HCT116 (cell line): ENCODE measurements at regions not wholly inside any gene's neighbourhood (a gene's known extent, or its start where the extent isn't known, plus 50 kb on each side); places are given as distances from the start of the nearest gene placed in this dataset.

Experiments used
- ATAC-seq: fragments of 200-7000 bp; cut with Tn5 transposase; 2 replicates; pipeline ENCODE4 v1.9.1; 2020; ENCODE audit warnings: mild to moderate bottlenecking, moderate library complexity
- BruUV-seq: library from RNA; stranded (reverse); fragments of 400-500 nt; replicated peaks from 2 replicates; lab custom pipeline; 2021; lab: Mats Ljungman, UMichigan
- CTCF ChIA-PET: fragments of 300-600 bp; sonication (Branson Sonifier 250); formaldehyde crosslinking; loops from one replicate; lab custom pipeline; 2021; ENCODE audit warnings: antibody characterized with exemption; lab: Charles Lee
- POLR2A ChIA-PET: fragments of 300-600, 350-600 bp; sonication (Branson Sonifier 250); formaldehyde crosslinking; loops from one replicate; lab custom pipeline; 2021; ENCODE audit warnings: antibody characterized with exemption; lab: Charles Lee
- RAD21 ChIA-PET, 2 experiments: fragments of 300-600 bp; sonication (Branson Sonifier 250); formaldehyde crosslinking; loops; one replicate each; lab custom pipeline; 2023; ENCODE audit warnings: low total read pairs in 2 of 2; ENCODE audit not compliant: uncharacterized antibody in 2 of 2, unreplicated experiment in 2 of 2, low non-redundant PET in 1 of 2; lab: Charles Lee
- DNase-seq: peaks from one replicate; pipeline ENCODE4 v3.0.0-alpha.2; 2010; ENCODE audit warnings: low read depth, low spot score
- H2AFZ ChIP-seq: fragments of 200-600 bp; shearing (Covaris generic), sonication (generic); 2 replicates; pipeline ENCODE4 v1.6.1; 2017; ENCODE audit warnings: low read depth, mixed run types, mixed read lengths, antibody characterized with exemption, low read length; ENCODE audit not compliant: poor library complexity, severe bottlenecking
- H3K27ac ChIP-seq: 2 replicates; pipeline ENCODE4 v1.5.1; 2012; ENCODE audit warnings: low read depth, low read length
- H3K27me3 ChIP-seq: fragments of 200-600 bp; sonication (generic); 2 replicates; pipeline ENCODE4 v1.6.1; 2016; ENCODE audit warnings: mixed run types, low read length, mixed read lengths; ENCODE audit not compliant: insufficient read depth
- H3K36me3 ChIP-seq, 2 experiments: fragments of 200-500 bp in 1 of 2; fragments of 200-600 bp in 1 of 2; sonication (Bioruptor generic) in 1 of 2; sonication (generic) in 1 of 2; 2 replicates each; pipeline versions ENCODE4 v1.5.1 to v1.6.1; 2014 to 2016; ENCODE audit warnings: low read length in 2 of 2, inconsistent platforms in 1 of 2, mixed read lengths in 1 of 2, mixed run types in 1 of 2; ENCODE audit not compliant: insufficient read depth in 2 of 2, control insufficient read depth in 1 of 2
- H3K4me1 ChIP-seq, 2 experiments: fragments of 200-600 bp in 1 of 2; sonication (generic) in 1 of 2; 2 replicates each; pipeline versions ENCODE4 v1.5.1 to v1.6.1; 2012 to 2017; ENCODE audit warnings: low read length in 2 of 2, inconsistent platforms in 1 of 2, mild to moderate bottlenecking in 1 of 2, mixed read lengths in 1 of 2, mixed run types in 1 of 2, moderate library complexity in 1 of 2; ENCODE audit not compliant: insufficient read depth in 2 of 2, control insufficient read depth in 1 of 2
- H3K4me2 ChIP-seq: fragments of 200-600 bp; sonication (generic); 2 replicates; pipeline ENCODE4 v1.6.1; 2017; ENCODE audit warnings: mixed run types, low read length, mixed read lengths
- H3K4me3 ChIP-seq, 2 experiments: fragments of 200-600 bp in 1 of 2; sonication (generic) in 1 of 2; replicated peaks in 1 of 2; 2 replicates each; pipeline ENCODE4 v1.5.1; 2011 to 2016; ENCODE audit warnings: low read length in 2 of 2, control low read depth in 1 of 2, low read depth in 1 of 2, mild to moderate bottlenecking in 1 of 2, mixed read lengths in 1 of 2, mixed run types in 1 of 2
- H3K79me2 ChIP-seq: fragments of 200-600 bp; sonication (generic); 2 replicates; pipeline ENCODE4 v1.6.1; 2017; ENCODE audit warnings: mild to moderate bottlenecking, mixed run types, low read length, moderate library complexity, mixed read lengths; ENCODE audit not compliant: insufficient read depth
- H3K9ac ChIP-seq: fragments of 200-600 bp; sonication (generic); 2 replicates; pipeline ENCODE4 v1.6.1; 2016; ENCODE audit warnings: low read length, mixed read lengths
- H3K9me2 ChIP-seq: fragments of 200-600 bp; sonication (generic), shearing (Covaris generic); 2 replicates; pipeline ENCODE4 v1.6.1; 2017; ENCODE audit warnings: mixed run types, mild to moderate bottlenecking, moderate library complexity; ENCODE audit not compliant: insufficient read depth
- H3K9me3 ChIP-seq, 2 experiments: fragments of 200-500 bp in 1 of 2; fragments of 200-600 bp in 1 of 2; sonication (Bioruptor generic) in 1 of 2; sonication (generic) in 1 of 2; 2 replicates each; pipeline ENCODE4 v1.6.1; 2014 to 2017; ENCODE audit warnings: low read length in 2 of 2, mixed read lengths in 2 of 2, inconsistent platforms in 1 of 2, low read depth in 1 of 2, mild to moderate bottlenecking in 1 of 2, mixed run types in 1 of 2, moderate library complexity in 1 of 2; ENCODE audit not compliant: control insufficient read depth in 1 of 2, insufficient read depth in 1 of 2
- H4K20me1 ChIP-seq: fragments of 200-600 bp; sonication (generic), shearing (Covaris generic); 2 replicates; pipeline ENCODE4 v1.6.1; 2017; ENCODE audit warnings: mixed run types, mild to moderate bottlenecking, moderate library complexity; ENCODE audit not compliant: insufficient read depth
- CBX3 ChIP-seq: IDR thresholded peaks from 2 replicates; pipeline ENCODE4 v1.6.1; 2012; ENCODE audit warnings: low read depth
- CEBPB ChIP-seq: IDR thresholded peaks from 2 replicates; pipeline ENCODE4 v1.6.1; 2012; ENCODE audit warnings: low read depth
- CTCF ChIP-seq, 3 experiments: fragments of 200-600 bp in 1 of 3; sonication (generic) in 1 of 3; IDR thresholded peaks in 2 of 3; conservative IDR thresholded peaks in 1 of 3; 2 replicates each; pipeline ENCODE4 v1.5.1; 2012 to 2017; ENCODE audit warnings: low read depth in 2 of 3, low read length in 2 of 3, antibody characterized with exemption in 1 of 3, borderline replicate concordance in 1 of 3, control low read depth in 1 of 3, mild to moderate bottlenecking in 1 of 3, mixed read lengths in 1 of 3, mixed run types in 1 of 3, moderate library complexity in 1 of 3; ENCODE audit not compliant: insufficient read depth in 1 of 3
- EGR1 ChIP-seq: IDR thresholded peaks from 2 replicates; pipeline ENCODE4 v1.6.1; 2012; ENCODE audit warnings: low read depth
- ELF1 ChIP-seq: IDR thresholded peaks from 2 replicates; pipeline ENCODE4 v1.6.1; 2012; ENCODE audit warnings: low read depth, borderline replicate concordance
- EZH2 ChIP-seq: fragments of 200-600 bp; sonication (generic); IDR thresholded peaks from 2 replicates; pipeline ENCODE4 v1.6.1; 2017; ENCODE audit warnings: antibody characterized with exemption, mixed run types
- EZH2phosphoT487 ChIP-seq: fragments of 200-600 bp; IDR thresholded peaks from 2 replicates; pipeline ENCODE4 v1.6.1; 2018; ENCODE audit warnings: antibody characterized with exemption, borderline replicate concordance
- FOSL1 ChIP-seq: IDR thresholded peaks from 2 replicates; pipeline ENCODE4 v1.6.1; 2012; ENCODE audit warnings: low read depth
- JUND ChIP-seq: IDR thresholded peaks from 2 replicates; pipeline ENCODE4 v1.6.1; 2012
- MAX ChIP-seq: IDR thresholded peaks from 2 replicates; pipeline ENCODE4 v1.6.1; 2012
- POLR2A ChIP-seq: IDR thresholded peaks from 2 replicates; pipeline ENCODE4 v1.7.0; 2011; ENCODE audit warnings: borderline replicate concordance; ENCODE audit not compliant: insufficient read depth, insufficient read length; ENCODE audit errors: extremely low read depth
- RAD21 ChIP-seq: IDR thresholded peaks from 2 replicates; pipeline ENCODE4 v1.6.1; 2012; ENCODE audit warnings: low read depth, mild to moderate bottlenecking
- REST ChIP-seq: IDR thresholded peaks from 2 replicates; pipeline ENCODE4 v1.6.1; 2012; ENCODE audit warnings: low read depth
- SIN3A ChIP-seq: IDR thresholded peaks from 2 replicates; pipeline ENCODE4 v1.6.1; 2012; ENCODE audit warnings: low read depth
- SP1 ChIP-seq: IDR thresholded peaks from 2 replicates; pipeline ENCODE4 v1.6.1; 2012; ENCODE audit warnings: low read depth
- YY1 ChIP-seq: IDR thresholded peaks from 2 replicates; pipeline ENCODE4 v1.6.1; 2011; ENCODE audit warnings: low read length, low read depth, moderate library complexity, mild to moderate bottlenecking; ENCODE audit not compliant: insufficient replicate concordance; ENCODE audit errors: extremely low read depth
- ZBTB33 ChIP-seq: IDR thresholded peaks from 2 replicates; pipeline ENCODE4 v1.6.1; 2011; ENCODE audit warnings: mild to moderate bottlenecking, low read length, moderate library complexity; ENCODE audit not compliant: insufficient replicate concordance; ENCODE audit errors: extremely low read depth
- ZFX ChIP-seq: fragments of 450-650 bp; IDR thresholded peaks from 2 replicates; pipeline ENCODE4 v1.6.1; 2017
- ZNF274 ChIP-seq: fragments of 200-500 bp; sonication (Bioruptor generic); IDR thresholded peaks from 2 replicates; pipeline ENCODE4 v1.6.1; 2014; ENCODE audit warnings: mild to moderate bottlenecking, low read depth, low read length, inconsistent platforms
- intact Hi-C: fragments of 100-400 bp; cut with micrococcal nuclease; formaldehyde crosslinking; loops from 2 replicates; pipeline ENCODE4 v1.10.0; 2022

- intact Hi-C loops, result no loop called here
- no peak for DNase-seq
- ATAC-seq, result no peak
- ChIA-PET POLR2A (no interaction called here), RAD21 (no interaction called here), CTCF (no interaction called here)
- no peaks in the 10 kb centered on the region for H3K79me2 ChIP-seq
- H3K27ac ChIP-seq, result no peak overlapping the region
- H3K9ac ChIP-seq, result no peak overlapping the region
- H3K4me2 ChIP-seq, result no peak overlapping the region
- no peak overlapping the region for H3K4me3 ChIP-seq
- no peaks in the 10 kb centered on the region for H3K27me3 ChIP-seq
- H4K20me1 ChIP-seq, result no peaks in the 10 kb centered on the region
- no TSS peak for BruUV-seq
- H3K9me2 ChIP-seq, result no peaks in the 10 kb centered on the region
- no peaks in the 10 kb centered on the region for H3K4me1 ChIP-seq
- TF ChIP-seq EGR1, result no peak
- TF ChIP-seq YY1, result no peak
- no peak for TF ChIP-seq EZH2phosphoT487
- no peak for TF ChIP-seq ZBTB33
- no peak for TF ChIP-seq CBX3
- TF ChIP-seq POLR2A, result no peak
- no peak for TF ChIP-seq JUND
- TF ChIP-seq EZH2, result no peak
- no peak for TF ChIP-seq CTCF (IDR thresholded peaks at IDR 0.05 in 2 of 3, conservative IDR thresholded peaks at IDR 0.05 in 1 of 3; ENCODE audit: borderline replicate concordance in 1 of 3, insufficient read depth in 1 of 3, low read depth in 2 of 3, low read length in 2 of 3)
- TF ChIP-seq SP1, result no peak
- TF ChIP-seq RAD21, result no peak
- no peak for TF ChIP-seq ZFX
- no peak for TF ChIP-seq ELF1
- TF ChIP-seq REST, result no peak
- TF ChIP-seq SIN3A, result no peak
- no peak for TF ChIP-seq ZNF274
- TF ChIP-seq FOSL1, result no peak
- no peak for TF ChIP-seq CEBPB
- no peak for TF ChIP-seq MAX
- 0 out of 4 replicates have a peak, but pooled peaks cover 0 to 3% of the 10 kb centered on the region in 2 experiments for H3K9me3 ChIP-seq
- no peaks in the 10 kb centered on the region for H3K36me3 ChIP-seq
- no peak overlapping the region for H2AFZ ChIP-seq
Measured at GRCh38 chr14:42633504-42634095, 1026.9 kb downstream of the LRFN5 start.
